HEK293T (cell line): ENCODE measurements at regions not wholly inside any gene's neighbourhood (a gene's known extent, or its start where the extent isn't known, plus 50 kb on each side); places are given as distances from the start of the nearest gene placed in this dataset.

Experiments
- CTCF ChIA-PET: fragments of 350-600 bp; formaldehyde crosslinking; extraction: SDS; loops from one replicate; lab custom pipeline; 2021; ENCODE audit warnings: antibody characterized with exemption, inconsistent platforms; lab: Yijun Ruan, JAX
- POLR2A ChIA-PET: fragments of 350-600 bp; formaldehyde crosslinking; extraction: SDS; loops from one replicate; lab custom pipeline; 2020; ENCODE audit warnings: antibody characterized with exemption, inconsistent platforms; lab: Yijun Ruan, JAX
- DNase-seq: peaks from one replicate; pipeline ENCODE4 v3.0.0; 2012; ENCODE audit warnings: mixed read lengths; ENCODE audit errors: extremely low spot score
- ARNT ChIP-seq: fragments of 450-650 bp; IDR thresholded peaks from 2 replicates; pipeline ENCODE4 v1.6.1; 2017; ENCODE audit warnings: mild to moderate bottlenecking
- BHLHE40 ChIP-seq: fragments of 450-650 bp; IDR thresholded peaks from 2 replicates; pipeline ENCODE4 v1.6.1; 2016; ENCODE audit warnings: mild to moderate bottlenecking, moderate library complexity, borderline replicate concordance
- CTBP1 ChIP-seq: fragments of 450-650 bp; IDR thresholded peaks from 2 replicates; pipeline ENCODE4 v1.6.1; 2016; ENCODE audit warnings: borderline replicate concordance
- ELF4 ChIP-seq: fragments of 450-650 bp; IDR thresholded peaks from 2 replicates; pipeline ENCODE4 v1.6.1; 2017; ENCODE audit warnings: antibody characterized with exemption
- FOXA1 ChIP-seq: fragments of 450-650 bp; IDR thresholded peaks from 2 replicates; pipeline ENCODE4 v1.6.1; 2016; ENCODE audit warnings: mild to moderate bottlenecking
- FOXK2 ChIP-seq: fragments of 450-650 bp; IDR thresholded peaks from 2 replicates; pipeline ENCODE4 v1.6.1; 2016; ENCODE audit warnings: mild to moderate bottlenecking
- FOXM1 ChIP-seq: fragments of 450-650 bp; IDR thresholded peaks from 2 replicates; pipeline ENCODE4 v1.6.1; 2017; ENCODE audit warnings: mild to moderate bottlenecking, borderline replicate concordance
- HDGF ChIP-seq: fragments of 450-650 bp; IDR thresholded peaks from 2 replicates; pipeline ENCODE4 v1.6.1; 2017; ENCODE audit warnings: antibody characterized with exemption, borderline replicate concordance
- L3MBTL2 ChIP-seq: fragments of 450-650 bp; conservative IDR thresholded peaks from 2 replicates; pipeline ENCODE4 v1.6.1; 2016; ENCODE audit warnings: mild to moderate bottlenecking
- LEF1 ChIP-seq: fragments of 450-650 bp; IDR thresholded peaks from 2 replicates; pipeline ENCODE4 v1.6.1; 2017; ENCODE audit warnings: mild to moderate bottlenecking, borderline replicate concordance
- NFRKB ChIP-seq: fragments of 450-650 bp; IDR thresholded peaks from 2 replicates; pipeline ENCODE4 v1.6.1; 2016; ENCODE audit warnings: mild to moderate bottlenecking, moderate library complexity
- SP1 ChIP-seq: fragments of 450-650 bp; IDR thresholded peaks from 2 replicates; pipeline ENCODE4 v1.6.1; 2017
- SUZ12 ChIP-seq: fragments of 450-650 bp; IDR thresholded peaks from 2 replicates; pipeline ENCODE4 v1.6.1; 2016; ENCODE audit warnings: mild to moderate bottlenecking
- TARDBP ChIP-seq: fragments of 450-650 bp; IDR thresholded peaks from 2 replicates; pipeline ENCODE4 v1.6.1; 2016
- ZNF384 ChIP-seq: fragments of 450-650 bp; IDR thresholded peaks from 2 replicates; pipeline ENCODE4 v1.6.1; 2016
- TF ChIP-seq, protein P1 (sequence below): fragments of 450-650 bp; IDR thresholded peaks from 2 replicates; pipeline ENCODE4 v1.6.1; 2016

DNA sequence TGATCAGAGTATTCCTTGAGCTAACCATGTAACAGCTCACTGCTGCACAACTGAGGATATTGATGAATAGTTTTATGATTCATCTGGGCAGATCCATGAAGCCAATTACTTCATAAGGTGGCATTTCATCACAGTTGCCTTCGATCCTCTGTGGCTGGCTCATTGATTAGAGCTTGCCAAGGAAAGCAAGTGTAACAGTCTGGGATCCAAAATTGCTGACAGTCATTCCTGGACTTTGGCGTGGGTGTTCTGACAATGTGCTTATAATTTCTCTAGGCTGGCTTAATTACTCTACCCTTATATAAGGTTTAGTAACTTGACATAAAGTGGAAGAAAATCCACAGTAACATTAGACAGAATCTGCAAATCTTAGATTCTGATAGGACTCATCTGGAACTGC lies 551.3 kb upstream of the CDH4 start:
- DNase-seq = no peak
- ChIA-PET POLR2A (no interaction called here), CTCF (no interaction called here)
- TF ChIP-seq ARNT (no peak), NFRKB (no peak), FOXA1 (no peak), ELF4 (no peak), SUZ12 (no peak), FOXM1 (no peak), TARDBP (no peak), LEF1 (no peak), HDGF (no peak), BHLHE40 (no peak), L3MBTL2 (no peak), CTBP1 (no peak), FOXK2 (no peak), SP1 (no peak), ZNF384 (no peak)
- TF ChIP-seq, protein P1, sequence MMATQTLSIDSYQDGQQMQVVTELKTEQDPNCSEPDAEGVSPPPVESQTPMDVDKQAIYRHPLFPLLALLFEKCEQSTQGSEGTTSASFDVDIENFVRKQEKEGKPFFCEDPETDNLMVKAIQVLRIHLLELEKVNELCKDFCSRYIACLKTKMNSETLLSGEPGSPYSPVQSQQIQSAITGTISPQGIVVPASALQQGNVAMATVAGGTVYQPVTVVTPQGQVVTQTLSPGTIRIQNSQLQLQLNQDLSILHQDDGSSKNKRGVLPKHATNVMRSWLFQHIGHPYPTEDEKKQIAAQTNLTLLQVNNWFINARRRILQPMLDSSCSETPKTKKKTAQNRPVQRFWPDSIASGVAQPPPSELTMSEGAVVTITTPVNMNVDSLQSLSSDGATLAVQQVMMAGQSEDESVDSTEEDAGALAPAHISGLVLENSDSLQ = no peak

DNA sequence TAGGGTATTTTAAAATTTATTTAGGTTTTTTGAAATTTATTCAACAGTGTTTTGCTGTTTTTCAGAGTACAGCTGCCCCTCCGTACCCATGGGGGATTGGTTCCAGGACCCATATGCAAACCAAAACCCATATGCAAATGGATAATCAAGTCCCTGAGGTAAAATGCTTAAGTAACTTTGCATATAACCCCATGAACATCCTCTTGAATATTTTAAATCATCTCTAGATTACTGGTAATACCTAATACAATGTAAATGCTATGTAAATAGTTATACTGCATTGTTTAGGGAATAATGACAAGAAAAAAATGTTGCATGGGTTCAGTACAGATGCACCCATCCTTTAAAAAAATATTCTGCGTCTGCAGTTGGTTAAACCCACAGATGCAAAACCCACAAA lies 547.9 kb upstream of the CDH4 start:
- ChIA-PET POLR2A (no interaction called here), CTCF (no interaction called here)

DNA sequence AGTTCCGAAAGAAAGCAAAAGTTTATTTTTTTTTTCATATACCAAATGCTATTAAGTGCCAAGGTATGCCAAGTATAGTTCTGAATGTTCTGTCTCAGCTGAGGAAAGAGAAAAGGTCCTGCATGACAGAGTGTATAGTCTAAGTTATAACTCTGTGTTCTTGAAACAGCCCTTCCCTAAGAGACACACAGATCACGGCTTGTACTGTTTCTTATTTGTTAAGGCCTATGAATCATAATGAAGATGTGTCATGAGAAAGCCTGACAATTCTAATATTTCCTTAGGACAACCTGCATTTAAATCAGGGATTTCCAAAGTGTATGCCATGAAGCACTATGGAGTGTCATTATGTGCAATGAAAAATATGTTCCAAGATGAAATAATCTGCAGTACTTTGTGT lies 538.7 kb upstream of the CDH4 start:
- TF ChIP-seq CTBP1 = no peak
- no peak for TF ChIP-seq L3MBTL2
- TF ChIP-seq ARNT = no peak
- TF ChIP-seq ZNF384 = no peak
- no peak for TF ChIP-seq FOXA1
- no peak for TF ChIP-seq SP1
- no peak for TF ChIP-seq LEF1
- no peak for TF ChIP-seq FOXM1
- no peak for TF ChIP-seq SUZ12
- TF ChIP-seq TARDBP = no peak
- TF ChIP-seq BHLHE40 = no peak
- TF ChIP-seq HDGF = no peak
- TF ChIP-seq ELF4 = no peak
- TF ChIP-seq, protein P1 = no peak
- no peak for TF ChIP-seq FOXK2
- ChIA-PET CTCF (no interaction called here), POLR2A (no interaction called here)

More for the DNA sequence above, 547.9 kb upstream of the CDH4 start:
- TF ChIP-seq SP1 (no peak), ARNT (no peak), SUZ12 (no peak), BHLHE40 (no peak), ELF4 (no peak), LEF1 (no peak), TARDBP (no peak), NFRKB (no peak), FOXK2 (no peak), FOXA1 (no peak), CTBP1 (no peak), HDGF (no peak), L3MBTL2 (no peak)
- TF ChIP-seq, protein P1 = no peak
- DNase-seq = no peak

DNA sequence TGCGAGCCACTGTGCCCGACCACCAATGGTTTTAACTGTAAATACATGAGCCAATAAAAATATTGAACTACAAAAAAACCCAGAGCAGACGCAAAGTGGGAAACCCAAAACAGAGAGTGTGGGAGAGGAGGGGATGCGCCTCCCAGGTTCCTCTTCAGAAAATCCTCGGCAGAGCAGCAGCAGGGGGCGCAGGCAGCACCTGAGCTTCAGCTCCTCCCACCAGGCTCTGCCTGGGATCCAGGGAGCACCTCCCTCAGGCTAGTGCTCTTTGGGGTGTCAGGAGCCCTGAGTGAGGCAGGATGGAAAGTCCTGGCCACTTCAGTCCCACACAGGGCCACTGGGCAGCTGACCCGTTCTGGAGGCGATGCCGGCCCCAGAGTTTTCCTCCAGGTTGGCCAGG lies 536.9 kb upstream of the CDH4 start:
- CTCF ChIA-PET = no interaction called here

More for the DNA sequence above, 538.7 kb upstream of the CDH4 start:
- DNase-seq = no peak

DNA sequence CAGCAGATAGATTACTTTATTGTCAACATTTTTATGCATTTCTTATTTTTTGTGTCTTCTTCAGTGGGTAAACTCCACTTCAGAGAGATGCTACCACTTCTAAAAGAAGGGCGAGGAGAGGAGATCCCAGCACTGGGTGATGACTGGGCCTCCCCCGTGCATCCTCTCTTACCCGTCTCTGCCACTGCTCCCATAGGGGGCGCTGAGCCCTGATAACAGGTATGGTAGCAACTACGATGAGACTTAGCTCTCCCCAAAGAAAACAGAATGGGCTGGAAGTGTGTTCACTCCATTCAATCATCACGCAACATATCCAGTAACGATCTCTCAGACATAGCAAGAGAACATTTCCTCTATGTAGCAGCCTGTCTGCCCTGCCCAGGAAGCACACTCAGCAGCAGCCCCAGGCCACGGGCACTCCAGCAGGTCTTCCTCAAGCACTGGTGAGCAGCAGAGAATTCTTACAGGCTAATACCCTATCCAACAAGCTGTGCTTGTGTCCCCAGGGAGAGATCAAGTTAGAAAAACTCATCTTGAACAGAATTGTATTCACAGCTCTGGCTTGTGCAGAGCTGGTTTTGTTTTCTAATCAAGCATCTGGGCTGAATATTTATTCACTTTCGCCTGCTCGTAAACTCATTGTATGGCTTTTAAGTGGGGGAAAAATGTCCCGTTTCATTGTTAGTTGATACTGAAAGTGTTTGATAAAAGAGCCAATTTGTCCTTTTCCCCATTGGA lies 533.1 kb upstream of the CDH4 start:
- TF ChIP-seq L3MBTL2 = no peak
- TF ChIP-seq FOXA1 = no peak
- no peak for TF ChIP-seq TARDBP
- no peak for TF ChIP-seq HDGF
- no peak for TF ChIP-seq CTBP1
- no peak for TF ChIP-seq SP1
- TF ChIP-seq ELF4 = no peak
- ChIA-PET POLR2A (no interaction called here), CTCF (no interaction called here)
- peak; percentile 23 for DNase-seq

More for the DNA sequence above, 536.9 kb upstream of the CDH4 start:
- TF ChIP-seq TARDBP = no peak
- no peak for TF ChIP-seq FOXA1
- TF ChIP-seq BHLHE40 = no peak
- TF ChIP-seq LEF1 = no peak
- no peak for TF ChIP-seq HDGF
- TF ChIP-seq NFRKB = no peak
- no peak for TF ChIP-seq ZNF384
- TF ChIP-seq SUZ12 = no peak
- no peak for TF ChIP-seq ARNT
- no peak for TF ChIP-seq FOXM1
- TF ChIP-seq CTBP1 = no peak
- peak; percentile 8 for DNase-seq
- POLR2A ChIA-PET = no interaction called here

DNA sequence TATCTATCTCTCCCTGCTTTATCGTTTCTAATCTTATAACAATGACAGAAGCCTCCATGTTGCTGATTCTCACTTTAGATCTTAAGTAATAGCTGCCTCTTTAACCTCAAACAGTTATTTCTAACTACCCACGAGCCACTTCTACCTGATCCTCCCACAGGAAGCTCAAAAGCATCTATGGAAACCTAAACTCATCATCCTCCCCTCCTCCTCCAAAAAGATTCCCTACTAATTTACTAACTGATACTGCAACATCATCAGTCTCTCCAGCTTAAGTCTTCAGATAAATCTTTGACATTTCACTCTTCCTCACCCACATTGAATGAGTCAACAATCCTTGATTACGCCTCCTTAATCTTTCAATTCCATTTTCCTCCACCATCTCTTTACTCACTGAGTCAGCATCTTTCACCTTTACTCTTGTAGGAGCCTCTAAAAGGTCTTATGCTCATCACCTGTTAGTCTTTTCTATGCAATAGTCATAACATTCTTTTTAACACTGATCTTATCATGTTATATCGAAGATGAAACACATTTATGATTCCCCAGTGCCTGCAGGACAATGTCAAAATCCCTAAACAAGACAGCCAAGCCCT lies 526.7 kb upstream of the CDH4 start:
- ChIA-PET POLR2A (no interaction called here), CTCF (no interaction called here)
- no peak for TF ChIP-seq SUZ12
- no peak for TF ChIP-seq SP1
- no peak for TF ChIP-seq ZNF384
- no peak for TF ChIP-seq ELF4
- no peak for TF ChIP-seq FOXA1
- no peak for TF ChIP-seq LEF1
- TF ChIP-seq TARDBP = no peak
- no peak for TF ChIP-seq FOXM1
- no peak for TF ChIP-seq CTBP1
- DNase-seq = no peak
